ENCODE measurements at regions not wholly inside any gene's neighbourhood (a gene's known extent, or its start where the extent isn't known, plus 50 kb on each side); places are given as distances from the start of the nearest gene placed in this dataset.

GRCh38 chr11:32531528-32531927 lies 52.1 kb upstream of the EIF3M start:
- Histone ChIP-seq H3K9me3 (ENCODE audit: severe bottlenecking) (no peaks in the 10 kb centered on the region), H3K4me3 (ENCODE audit: severe bottlenecking) (no peak overlapping the region), H3K4me1 (ENCODE audit: insufficient read depth, poor library complexity, severe bottlenecking) (peaks cover 6% of the 10 kb centered on the region), H3K36me3 (ENCODE audit: low read depth) (no peaks in the 10 kb centered on the region), H3K27ac (ENCODE audit: poor library complexity, severe bottlenecking) (no peak overlapping the region), H3K27me3 (ENCODE audit: insufficient read depth, poor library complexity, severe bottlenecking) (no peaks in the 10 kb centered on the region)
- peak; percentile 85 for ATAC-seq (ENCODE audit: low read depth)
- no peak for TF ChIP-seq CTCF (IDR thresholded peaks at IDR 0.05; ENCODE audit: poor library complexity, severe bottlenecking)
- no peak for DNase-seq (ENCODE audit: low spot score)

- no peaks in the 10 kb centered on the region for H3K36me3 ChIP-seq (ENCODE audit: low read depth)
- H3K4me1 ChIP-seq (ENCODE audit: insufficient read depth, poor library complexity, severe bottlenecking) = peaks cover 6% of the 10 kb centered on the region
- DNase-seq (ENCODE audit: low spot score) (no peak), ATAC-seq (ENCODE audit: low read depth) (no peak)
- no peaks in the 10 kb centered on the region for H3K9me3 ChIP-seq (ENCODE audit: severe bottlenecking)
- no peak for TF ChIP-seq CTCF (IDR thresholded peaks at IDR 0.05; ENCODE audit: poor library complexity, severe bottlenecking)
- no peak overlapping the region for H3K4me3 ChIP-seq (ENCODE audit: severe bottlenecking)
- no peak overlapping the region for H3K27ac ChIP-seq (ENCODE audit: poor library complexity, severe bottlenecking)
- no peaks in the 10 kb centered on the region for H3K27me3 ChIP-seq (ENCODE audit: insufficient read depth, poor library complexity, severe bottlenecking)
These were observed 53.5 kb upstream of the EIF3M start for GRCh38 chr11:32529994-32530588.

- H3K4me3 ChIP-seq (ENCODE audit: severe bottlenecking) = no peak overlapping the region
- no peak for TF ChIP-seq CTCF (IDR thresholded peaks at IDR 0.05; ENCODE audit: poor library complexity, severe bottlenecking)
- no peaks in the 10 kb centered on the region for H3K9me3 ChIP-seq (ENCODE audit: severe bottlenecking)
- no peaks in the 10 kb centered on the region for H3K36me3 ChIP-seq (ENCODE audit: low read depth)
- peaks cover 6% of the 10 kb centered on the region for H3K4me1 ChIP-seq (ENCODE audit: insufficient read depth, poor library complexity, severe bottlenecking)
- H3K27ac ChIP-seq (ENCODE audit: poor library complexity, severe bottlenecking) = no peak overlapping the region
- H3K27me3 ChIP-seq (ENCODE audit: insufficient read depth, poor library complexity, severe bottlenecking) = no peaks in the 10 kb centered on the region
- ATAC-seq (ENCODE audit: low read depth) (no peak), DNase-seq (ENCODE audit: low spot score) (no peak)
These were observed 56.1 kb upstream of the EIF3M start for GRCh38 chr11:32527261-32528175.

GRCh38 chr11:32526760-32527159 lies 56.9 kb upstream of the EIF3M start:
- TF ChIP-seq CTCF (IDR thresholded peaks at IDR 0.05; ENCODE audit: poor library complexity, severe bottlenecking) = no peak
- no peak overlapping the region for H3K27ac ChIP-seq (ENCODE audit: poor library complexity, severe bottlenecking)
- H3K27me3 ChIP-seq (ENCODE audit: insufficient read depth, poor library complexity, severe bottlenecking) = no peaks in the 10 kb centered on the region
- DNase-seq (ENCODE audit: low spot score) = no peak
- ATAC-seq (ENCODE audit: low read depth) = no peak
- H3K4me1 ChIP-seq (ENCODE audit: insufficient read depth, poor library complexity, severe bottlenecking) = peaks cover 4% of the 10 kb centered on the region
- H3K36me3 ChIP-seq (ENCODE audit: low read depth) = no peaks in the 10 kb centered on the region
- no peak overlapping the region for H3K4me3 ChIP-seq (ENCODE audit: severe bottlenecking)
- no peaks in the 10 kb centered on the region for H3K9me3 ChIP-seq (ENCODE audit: severe bottlenecking)

GRCh38 chr11:32511926-32512325 lies 71.7 kb upstream of the EIF3M start:
- ATAC-seq (ENCODE audit: low read depth) (peak; percentile 82), DNase-seq (ENCODE audit: low spot score) (no peak)
- no peak overlapping the region for H3K27ac ChIP-seq (ENCODE audit: poor library complexity, severe bottlenecking)
- H3K4me3 ChIP-seq (ENCODE audit: severe bottlenecking) = no peak overlapping the region
- H3K27me3 ChIP-seq (ENCODE audit: insufficient read depth, poor library complexity, severe bottlenecking) = no peaks in the 10 kb centered on the region
- peaks cover 5% of the 10 kb centered on the region for H3K4me1 ChIP-seq (ENCODE audit: insufficient read depth, poor library complexity, severe bottlenecking)
- no peak for TF ChIP-seq CTCF (IDR thresholded peaks at IDR 0.05; ENCODE audit: poor library complexity, severe bottlenecking)
- no peaks in the 10 kb centered on the region for H3K9me3 ChIP-seq (ENCODE audit: severe bottlenecking)
- no peaks in the 10 kb centered on the region for H3K36me3 ChIP-seq (ENCODE audit: low read depth)
